ENCODE measurements at regions not wholly inside any gene's neighbourhood (a gene's known extent, or its start where the extent isn't known, plus 50 kb on each side); places are given as distances from the start of the nearest gene placed in this dataset.

- Histone ChIP-seq H3K36me3 (replicated peaks in 1 of 2; ENCODE audit: control insufficient read depth in 1 of 2, insufficient read depth in 2 of 2, low read length in 1 of 2) (no peaks in the 10 kb centered on the region), H2AFZ (ENCODE audit: low read depth) (no peak overlapping the region), H3K9me3 (no peaks in the 10 kb centered on the region), H3K4me2 (no peak overlapping the region), H3F3A (replicated peaks; ENCODE audit: insufficient read depth) (no peaks in the 10 kb centered on the region), H3K79me2 (ENCODE audit: insufficient read depth) (no peaks in the 10 kb centered on the region), H3K4me1 (ENCODE audit: control insufficient read depth in 1 of 2, insufficient read depth in 2 of 2, low read depth in 1 of 2, low read length in 1 of 2) (no peaks in the 10 kb centered on the region), H3K27ac (ENCODE audit: low read depth in 2 of 2, low read length in 1 of 2) (no peak overlapping the region), H3K9me2 (no peaks in the 10 kb centered on the region), H3K9ac (no peak overlapping the region), H4K20me1 (ENCODE audit: insufficient read depth) (no peaks in the 10 kb centered on the region), H3K27me3 (ENCODE audit: insufficient read depth) (no peaks in the 10 kb centered on the region), H3K4me3 (ENCODE audit: low read depth in 2 of 2, low read length in 1 of 2) (no peak overlapping the region)
- POLR2A ChIA-PET = no interaction called here
- no peak for DNase-seq
- TF ChIP-seq USF2 (IDR thresholded peaks at IDR 0.05; ENCODE audit: borderline replicate concordance, low read depth, low read length) = no peak
- no peak for TF ChIP-seq EP300 (IDR thresholded peaks at IDR 0.05; ENCODE audit: borderline replicate concordance in 1 of 2, low read depth in 1 of 2, low read length in 1 of 2)
- TF ChIP-seq GATA2 (CRISPR knock-in tag; IDR thresholded peaks at IDR 0.05) = no peak
- no peak for TF ChIP-seq POLR2AphosphoS5 (IDR thresholded peaks at IDR 0.05; ENCODE audit: low read depth, low read length)
- no peak for TF ChIP-seq JUND (IDR thresholded peaks at IDR 0.05)
- TF ChIP-seq REST (IDR thresholded peaks at IDR 0.05; ENCODE audit: low read depth, low read length) = no peak
- TF ChIP-seq TEAD4 (IDR thresholded peaks at IDR 0.05; ENCODE audit: borderline replicate concordance, insufficient read depth) = no peak
- no peak for TF ChIP-seq TCF12 (IDR thresholded peaks at IDR 0.05)
- no peak for TF ChIP-seq MXI1 (IDR thresholded peaks at IDR 0.05; ENCODE audit: low read depth, low read length)
- no peak for TF ChIP-seq EZH2phosphoT487 (IDR thresholded peaks at IDR 0.05; ENCODE audit: borderline replicate concordance, low read depth)
- no peak for TF ChIP-seq USF1 (IDR thresholded peaks at IDR 0.05; ENCODE audit: borderline replicate concordance, low read depth)
- TF ChIP-seq PBX3 (IDR thresholded peaks at IDR 0.05) = no peak
- no peak for TF ChIP-seq RCOR1 (IDR thresholded peaks at IDR 0.05; ENCODE audit: low read length)
- WGBS (ENCODE audit: low lambda C conversion rate) = 8% methylated on average over 1 of the region's 1 CpG
- CTCF ChIA-PET = no interaction called here
Observed at GRCh38 chr5:27458287-27458686, 419.9 kb upstream of the CDH9 start.

Data from SK-N-SH (cell line).